Gastroesophageal sphincter (tissue), 4 donors: ENCODE measurements at regions not wholly inside any gene's neighbourhood (a gene's known extent, or its start where the extent isn't known, plus 50 kb on each side); places are given as distances from the start of the nearest gene placed in this dataset.

Source experiments
- ATAC-seq: fragments of 150-250 bp; one replicate; pipeline ENCODE4 v1.9.1; 2016; ENCODE audit warnings: mild to moderate bottlenecking, moderate library complexity
- H3K27ac ChIP-seq, 4 donors: fragments of 200-600 bp; sonication (generic) in 3 of 4; 1 replicate in 3 of 4; 2 replicates in 1 of 4; pipeline ENCODE4 v1.5.1; 2016 to 2019
- H3K27me3 ChIP-seq: fragments of 200-600 bp; sonication (generic); one replicate; pipeline ENCODE4 v1.5.1; 2019
- H3K36me3 ChIP-seq, 2 donors: fragments of 200-600 bp; sonication (generic); one replicate each; pipeline ENCODE4 v1.5.1; 2019; ENCODE audit warnings: control low read depth in 1 of 2
- H3K4me1 ChIP-seq, 3 donors: fragments of 200-600 bp; sonication (generic); 1 replicate in 2 of 3; 2 replicates in 1 of 3; pipeline ENCODE4 v1.5.1; 2016 to 2019; ENCODE audit warnings: control low read depth in 2 of 3
- H3K4me3 ChIP-seq, 2 donors: fragments of 200-600 bp; sonication (generic); one replicate each; pipeline ENCODE4 v1.5.1; 2019; ENCODE audit warnings: mild to moderate bottlenecking in 1 of 2, moderate library complexity in 1 of 2
- H3K9me3 ChIP-seq, 3 donors: fragments of 200-600 bp; sonication (generic); one replicate each; pipeline ENCODE4 v1.5.1; 2017 to 2019; ENCODE audit warnings: control low read depth in 2 of 3
- EP300 ChIP-seq: sonication (generic); formaldehyde crosslinking; IDR thresholded peaks from one replicate; pipeline ENCODE4 v1.6.1; 2017; ENCODE audit warnings: antibody characterized with exemption, mild to moderate bottlenecking
- POLR2A ChIP-seq, 2 donors: fragments of 450-650 bp; IDR thresholded peaks; one replicate each; pipeline ENCODE4 v1.6.1; 2017; ENCODE audit warnings: antibody characterized with exemption in 2 of 2, mild to moderate bottlenecking in 2 of 2, moderate library complexity in 1 of 2
- POLR2AphosphoS5 ChIP-seq: sonication (generic); formaldehyde crosslinking; IDR thresholded peaks from one replicate; pipeline ENCODE4 v1.6.1; 2017; ENCODE audit warnings: antibody characterized with exemption
- WGBS, 2 donors: methylation state at CpG; one replicate each; pipeline ENCODE4 v1.1.5; 2018; ENCODE audit warnings: low coverage in 1 of 2; 5-methylcytosine and 5-hydroxymethylcytosine counted together
- TF ChIP-seq, protein P1 (sequence below), 4 experiments: fragments of 200-600 bp in 2 of 4; fragments of 450-650 bp in 2 of 4; sonication (generic) in 1 of 4; IDR thresholded peaks; one replicate each; pipeline ENCODE4 v1.5.1; 2017 to 2019; ENCODE audit warnings: antibody characterized with exemption in 4 of 4, mild to moderate bottlenecking in 2 of 4, moderate library complexity in 2 of 4

DNA sequence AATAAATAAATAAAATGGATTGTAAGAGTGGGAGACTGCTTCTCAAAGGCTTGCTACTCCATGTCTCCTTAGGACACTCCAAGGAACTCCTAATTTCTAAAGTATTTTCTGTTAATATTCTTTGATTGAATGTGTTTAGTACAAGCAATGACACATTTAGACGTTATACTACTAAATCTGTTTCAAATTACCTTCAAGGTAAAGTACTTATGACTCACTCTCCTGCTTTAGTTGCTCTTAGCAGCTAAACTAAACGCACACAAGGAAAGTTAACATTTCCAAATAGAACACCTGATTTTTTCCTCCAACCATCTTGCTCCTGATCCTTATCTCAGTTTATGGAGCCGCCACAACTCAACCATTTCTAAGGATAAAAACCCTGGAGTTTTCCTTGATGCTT, 969.8 kb upstream of the ADGRL4 start:
- Histone ChIP-seq H3K4me3 (no peak overlapping the region), H3K27me3 (no peaks in the 10 kb centered on the region), H3K9me3 (no peaks in the 10 kb centered on the region), H3K36me3 (no peaks in the 10 kb centered on the region), H3K27ac (no peak overlapping the region), H3K4me1 (peaks cover 0 to 14% (median 2%) of the 10 kb centered on the region in 3 donors)
- WGBS, 2 donors, result 71 to 83% methylated on average over 3 of the region's 3 CpGs
- no peak for TF ChIP-seq POLR2AphosphoS5
- TF ChIP-seq EP300, result no peak
- TF ChIP-seq, protein P1, sequence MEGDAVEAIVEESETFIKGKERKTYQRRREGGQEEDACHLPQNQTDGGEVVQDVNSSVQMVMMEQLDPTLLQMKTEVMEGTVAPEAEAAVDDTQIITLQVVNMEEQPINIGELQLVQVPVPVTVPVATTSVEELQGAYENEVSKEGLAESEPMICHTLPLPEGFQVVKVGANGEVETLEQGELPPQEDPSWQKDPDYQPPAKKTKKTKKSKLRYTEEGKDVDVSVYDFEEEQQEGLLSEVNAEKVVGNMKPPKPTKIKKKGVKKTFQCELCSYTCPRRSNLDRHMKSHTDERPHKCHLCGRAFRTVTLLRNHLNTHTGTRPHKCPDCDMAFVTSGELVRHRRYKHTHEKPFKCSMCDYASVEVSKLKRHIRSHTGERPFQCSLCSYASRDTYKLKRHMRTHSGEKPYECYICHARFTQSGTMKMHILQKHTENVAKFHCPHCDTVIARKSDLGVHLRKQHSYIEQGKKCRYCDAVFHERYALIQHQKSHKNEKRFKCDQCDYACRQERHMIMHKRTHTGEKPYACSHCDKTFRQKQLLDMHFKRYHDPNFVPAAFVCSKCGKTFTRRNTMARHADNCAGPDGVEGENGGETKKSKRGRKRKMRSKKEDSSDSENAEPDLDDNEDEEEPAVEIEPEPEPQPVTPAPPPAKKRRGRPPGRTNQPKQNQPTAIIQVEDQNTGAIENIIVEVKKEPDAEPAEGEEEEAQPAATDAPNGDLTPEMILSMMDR (IDR thresholded peaks at IDR 0.05), result no peak
- TF ChIP-seq POLR2A (IDR thresholded peaks at IDR 0.05), result no peak
- ATAC-seq, result no peak

GRCh38 chr1:79974659-79975058, 968.1 kb upstream of the ADGRL4 start:
- 71 to 93% methylated on average over 4 to 7 of the region's 7 CpGs for WGBS, 2 donors
- Histone ChIP-seq H3K9me3 (no peaks in the 10 kb centered on the region), H3K36me3 (no peaks in the 10 kb centered on the region), H3K4me3 (no peak overlapping the region), H3K27ac (no peak overlapping the region), H3K4me1 (peaks cover 0 to 3% (median 2%) of the 10 kb centered on the region in 3 donors), H3K27me3 (no peaks in the 10 kb centered on the region)
- no peak for ATAC-seq
- TF ChIP-seq, protein P1 (IDR thresholded peaks at IDR 0.05), result no peak
- TF ChIP-seq POLR2AphosphoS5, result no peak
- no peak for TF ChIP-seq EP300
- TF ChIP-seq POLR2A (IDR thresholded peaks at IDR 0.05), result no peak

GRCh38 chr1:79969886-79970285, 963.4 kb upstream of the ADGRL4 start:
- Histone ChIP-seq H3K27ac (no peak overlapping the region), H3K36me3 (no peaks in the 10 kb centered on the region), H3K27me3 (no peaks in the 10 kb centered on the region), H3K4me3 (no peak overlapping the region), H3K9me3 (no peaks in the 10 kb centered on the region), H3K4me1 (no peaks in the 10 kb centered on the region)
- 77 to 83% methylated on average over 2 of the region's 2 CpGs for WGBS, 2 donors
- TF ChIP-seq POLR2AphosphoS5, result no peak
- no peak for TF ChIP-seq EP300
- TF ChIP-seq, protein P1 (IDR thresholded peaks at IDR 0.05), result no peak
- TF ChIP-seq POLR2A (IDR thresholded peaks at IDR 0.05), result no peak
- ATAC-seq, result no peak

DNA sequence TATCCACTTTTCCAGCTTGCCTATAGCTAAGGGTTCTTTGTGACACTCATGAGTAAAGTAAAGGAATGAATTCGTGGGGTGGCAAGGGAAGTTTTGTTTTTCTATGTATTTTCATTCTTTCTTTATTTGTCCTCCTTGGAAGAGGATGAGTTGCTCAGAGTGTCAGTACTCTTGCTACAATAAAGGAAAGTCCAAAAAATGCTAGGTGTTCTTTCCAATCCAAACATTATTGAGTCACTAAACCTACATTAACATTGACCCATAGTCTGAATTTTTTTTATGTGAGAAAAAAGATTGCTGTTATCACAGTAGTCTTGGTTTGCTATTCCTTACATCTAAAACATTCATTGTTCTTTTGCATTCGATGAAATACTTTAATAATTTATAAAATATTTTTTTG, 959.9 kb upstream of the ADGRL4 start:
- ATAC-seq, result no peak
- H3K27ac ChIP-seq, result no peak overlapping the region
- no peaks in the 10 kb centered on the region for H3K9me3 ChIP-seq
- H3K27me3 ChIP-seq, result no peaks in the 10 kb centered on the region
- no peaks in the 10 kb centered on the region for H3K36me3 ChIP-seq
- WGBS, 2 donors, result 86 to 87% methylated on average over 2 of the region's 2 CpGs
- no peaks in the 10 kb centered on the region for H3K4me1 ChIP-seq
- TF ChIP-seq POLR2AphosphoS5 (no peak), EP300 (no peak), POLR2A (IDR thresholded peaks at IDR 0.05) (no peak)
- TF ChIP-seq, protein P1 (IDR thresholded peaks at IDR 0.05), result no peak
- no peak overlapping the region for H3K4me3 ChIP-seq

DNA sequence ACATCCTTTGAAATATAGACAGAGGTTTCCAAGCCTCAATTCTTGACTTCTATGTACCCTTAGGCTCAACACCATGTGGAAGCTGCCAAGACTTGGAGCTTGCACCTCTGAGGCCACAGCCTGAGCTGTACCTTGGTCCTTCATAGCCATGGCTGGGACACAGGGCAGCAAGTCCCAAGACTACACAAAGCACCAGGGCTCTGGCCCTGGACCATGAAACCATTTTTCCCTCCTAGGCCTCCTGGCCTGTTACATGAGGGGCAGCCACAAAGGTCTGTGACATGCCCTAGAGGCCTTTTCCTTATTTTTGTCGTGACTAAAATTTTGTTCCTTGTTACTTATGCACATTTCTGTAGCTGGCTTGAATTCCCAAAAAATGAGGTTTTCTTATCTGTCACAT, 953.1 kb upstream of the ADGRL4 start:
- no peaks in the 10 kb centered on the region for H3K4me1 ChIP-seq
- TF ChIP-seq, protein P1 (IDR thresholded peaks at IDR 0.05), result no peak
- no peak for TF ChIP-seq POLR2AphosphoS5
- TF ChIP-seq POLR2A (IDR thresholded peaks at IDR 0.05), result no peak
- TF ChIP-seq EP300, result no peak
- WGBS, 2 donors, result 100% methylated on average over 1 of the region's 1 CpG

More for the DNA sequence above, 953.1 kb upstream of the ADGRL4 start:
- no peak overlapping the region for H3K27ac ChIP-seq
- no peaks in the 10 kb centered on the region for H3K9me3 ChIP-seq
- H3K27me3 ChIP-seq, result no peaks in the 10 kb centered on the region
- no peak overlapping the region for H3K4me3 ChIP-seq
- ATAC-seq, result no peak
- no peaks in the 10 kb centered on the region for H3K36me3 ChIP-seq
